IMR-90 (cell line): ENCODE measurements at regions not wholly inside any gene's neighbourhood (a gene's known extent, or its start where the extent isn't known, plus 50 kb on each side); places are given as distances from the start of the nearest gene placed in this dataset.

Source experiments
- CEBPB ChIP-seq: IDR thresholded peaks from 2 replicates; pipeline ENCODE4 v1.6.1; 2012; ENCODE audit warnings: low read depth, low read length, improper control_type of control experiment
- CHD1 ChIP-seq: IDR thresholded peaks from 2 replicates; pipeline ENCODE4 v1.6.1; 2012; ENCODE audit warnings: low read depth, low read length, improper control_type of control experiment
- CTCF ChIP-seq: conservative IDR thresholded peaks from 2 replicates; pipeline ENCODE4 v1.5.1; 2012; ENCODE audit warnings: mild to moderate bottlenecking, low read depth, low read length, improper control_type of control experiment
- FOS ChIP-seq: fragments of 150-350 bp; IDR thresholded peaks from 2 replicates; pipeline ENCODE4 v1.6.1; 2016; ENCODE audit warnings: low read depth, low read length
- MAFK ChIP-seq: IDR thresholded peaks from 2 replicates; pipeline ENCODE4 v1.6.1; 2012; ENCODE audit warnings: low read depth, low read length, improper control_type of control experiment
- MAZ ChIP-seq: IDR thresholded peaks from 2 replicates; pipeline ENCODE4 v1.6.1; 2012; ENCODE audit warnings: low read depth, mild to moderate bottlenecking, low read length, improper control_type of control experiment, moderate library complexity, borderline replicate concordance
- MXI1 ChIP-seq: IDR thresholded peaks from 2 replicates; pipeline ENCODE4 v1.6.1; 2012; ENCODE audit warnings: low read depth, mild to moderate bottlenecking, low read length, moderate library complexity, borderline replicate concordance
- NFE2L2 ChIP-seq: fragments of 150-350 bp; IDR thresholded peaks from 2 replicates; pipeline ENCODE4 v1.6.1; 2016; ENCODE audit warnings: low read depth, mild to moderate bottlenecking, low read length
- POLR2A ChIP-seq: IDR thresholded peaks from 2 replicates; pipeline ENCODE4 v1.6.1; 2012; ENCODE audit warnings: mild to moderate bottlenecking, low read depth, low read length
- RFX5 ChIP-seq: IDR thresholded peaks from 2 replicates; pipeline ENCODE4 v1.8.0; 2012; ENCODE audit warnings: low read depth, mild to moderate bottlenecking, low read length, moderate library complexity
- SMC3 ChIP-seq: fragments of 150-350 bp; IDR thresholded peaks from 2 replicates; pipeline ENCODE4 v1.6.1; 2016; ENCODE audit warnings: low read depth, mild to moderate bottlenecking, antibody characterized with exemption, low read length, moderate library complexity

GRCh38 chr7:41336455-41336952 lies 366.4 kb downstream of the INHBA start:
- TF ChIP-seq CEBPB = no peak
- TF ChIP-seq CTCF = no peak
- no peak for TF ChIP-seq POLR2A
- no peak for TF ChIP-seq NFE2L2
- no peak for TF ChIP-seq MXI1
- no peak for TF ChIP-seq MAZ
- TF ChIP-seq SMC3 = no peak
- TF ChIP-seq CHD1 = no peak
- TF ChIP-seq MAFK = no peak
- no peak for TF ChIP-seq FOS
- TF ChIP-seq RFX5 = no peak
